ENCODE measurements at regions not wholly inside any gene's neighbourhood (a gene's known extent, or its start where the extent isn't known, plus 50 kb on each side); places are given as distances from the start of the nearest gene placed in this dataset.
A peak's percentile ranks its signal among the peaks of the same experiment; 100 is the strongest.
"Not testable (repeated sequence)": the region's sequence is repeated elsewhere in the genome, so short reads cannot be mapped to it uniquely, and the experiment has no call there.

GRCh38 chr5:40154194-40154593 is 525.5 kb upstream of the PTGER4 start:
- no peak for DNase-seq (ENCODE audit: low read depth)

GRCh38 chr5:40150896-40151295 is 528.8 kb upstream of the PTGER4 start:
- peak; percentile 17 for DNase-seq (ENCODE audit: low read depth)

- no peak for DNase-seq (ENCODE audit: low read depth)
Measured at GRCh38 chr5:40141896-40142295, 537.8 kb upstream of the PTGER4 start.

GRCh38 chr5:40141418-40141817 is 538.3 kb upstream of the PTGER4 start:
- DNase-seq (ENCODE audit: low read depth): no peak

- no peak for DNase-seq (ENCODE audit: low read depth)
Measured at GRCh38 chr5:40137223-40137622, 542.5 kb upstream of the PTGER4 start.

- peak; percentile 63 for DNase-seq (ENCODE audit: low read depth)
Measured at GRCh38 chr5:40134883-40135520, 544.7 kb upstream of the PTGER4 start.

GRCh38 chr5:40124367-40124766 is 555.3 kb upstream of the PTGER4 start:
- DNase-seq (ENCODE audit: low read depth): peak; percentile 10

GRCh38 chr5:40121236-40121635 is 558.5 kb upstream of the PTGER4 start:
- DNase-seq (ENCODE audit: low read depth): no peak

GRCh38 chr5:40112875-40113274 is 566.8 kb upstream of the PTGER4 start:
- peak; percentile 43 for DNase-seq (ENCODE audit: low read depth)

- not testable (repeated sequence) for DNase-seq (ENCODE audit: low read depth)
Measured at GRCh38 chr5:40111036-40111435, 568.7 kb upstream of the PTGER4 start.

- DNase-seq (ENCODE audit: low read depth): peak; percentile 55
Measured at GRCh38 chr5:40108764-40109390, 570.8 kb upstream of the PTGER4 start.

GRCh38 chr5:40107786-40108185 is 571.9 kb upstream of the PTGER4 start:
- DNase-seq (ENCODE audit: low read depth): not testable (repeated sequence)

GRCh38 chr5:40106847-40107246 is 572.9 kb upstream of the PTGER4 start:
- no peak for DNase-seq (ENCODE audit: low read depth)

GRCh38 chr5:40098313-40098712 is 581.4 kb upstream of the PTGER4 start:
- no peak for DNase-seq (ENCODE audit: low read depth)

GRCh38 chr5:40093550-40093949 is 586.2 kb upstream of the PTGER4 start:
- no peak for DNase-seq (ENCODE audit: low read depth)

GRCh38 chr5:40089269-40089668 is 590.4 kb upstream of the PTGER4 start:
- DNase-seq (ENCODE audit: low read depth): peak; percentile 13

GRCh38 chr5:40084614-40085013 is 595.1 kb upstream of the PTGER4 start:
- DNase-seq (ENCODE audit: low read depth): no peak

- DNase-seq (ENCODE audit: low read depth): no peak
Measured at GRCh38 chr5:40082313-40082712, 597.4 kb upstream of the PTGER4 start.

- no peak for DNase-seq (ENCODE audit: low read depth)
Measured at GRCh38 chr5:40080191-40080590, 599.5 kb upstream of the PTGER4 start.

- no peak for DNase-seq (ENCODE audit: low read depth)
Measured at GRCh38 chr5:40078898-40079575, 600.7 kb upstream of the PTGER4 start.

GRCh38 chr5:40074826-40075225 is 604.9 kb upstream of the PTGER4 start:
- DNase-seq (ENCODE audit: low read depth): no peak

- DNase-seq (ENCODE audit: low read depth): no peak
Measured at GRCh38 chr5:40073927-40074326, 605.8 kb upstream of the PTGER4 start.

GRCh38 chr5:40071870-40072269 is 607.8 kb upstream of the PTGER4 start:
- no peak for DNase-seq (ENCODE audit: low read depth)

All from myocyte (in vitro differentiated cells).